GM12873 (cell line): ENCODE measurements at regions not wholly inside any gene's neighbourhood (a gene's known extent, or its start where the extent isn't known, plus 50 kb on each side); places are given as distances from the start of the nearest gene placed in this dataset.

Experiments
- CTCF ChIP-seq: IDR thresholded peaks from 2 replicates; pipeline ENCODE4 v1.5.1; 2012; ENCODE audit warnings: low read depth, mild to moderate bottlenecking, moderate library complexity, low read length, control low read depth; ENCODE audit not compliant: insufficient read depth; ENCODE audit errors: missing control alignments

DNA sequence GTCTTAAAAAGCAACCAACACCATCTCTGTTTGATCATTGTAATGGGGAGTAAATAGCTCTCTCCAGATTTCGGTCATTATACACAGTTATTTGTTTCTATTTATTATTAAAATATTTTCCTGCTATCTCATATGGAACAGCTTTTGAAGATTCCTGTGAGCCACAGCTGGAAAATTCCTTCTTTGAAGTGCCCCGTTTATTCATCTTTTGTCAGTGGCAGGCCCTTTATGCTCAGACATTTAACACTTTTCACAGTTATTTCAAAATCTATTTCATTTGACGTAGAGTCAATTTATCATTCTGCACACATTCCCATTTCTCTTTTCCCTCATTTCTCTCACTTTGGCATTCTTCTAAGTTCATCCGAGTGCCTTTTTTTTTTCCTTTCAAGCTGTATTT, 245.9 kb upstream of the ELAC2 start:
- no peak for TF ChIP-seq CTCF

DNA sequence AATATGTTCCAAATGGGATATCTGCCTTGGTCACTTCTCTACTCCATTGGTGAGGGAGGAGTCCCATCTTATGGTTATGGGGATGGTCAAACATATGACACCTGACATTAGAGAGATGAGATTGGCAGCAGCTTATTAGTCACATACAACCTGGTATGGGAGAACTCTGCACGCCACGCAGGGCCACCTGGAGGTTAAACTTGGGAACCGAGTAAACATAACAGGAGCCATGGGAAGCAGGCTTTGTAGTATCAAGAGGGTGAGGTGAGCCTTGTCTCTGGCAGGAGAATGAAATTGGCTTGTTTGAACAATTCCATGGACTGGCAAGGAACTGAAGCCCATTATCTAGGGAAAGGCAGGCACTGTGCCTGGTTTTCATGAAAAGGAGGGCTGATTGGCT, 238.7 kb upstream of the ELAC2 start:
- no peak for TF ChIP-seq CTCF

GRCh38 chr17:13253733-13254410, 236.0 kb upstream of the ELAC2 start:
- TF ChIP-seq CTCF, result no peak

DNA sequence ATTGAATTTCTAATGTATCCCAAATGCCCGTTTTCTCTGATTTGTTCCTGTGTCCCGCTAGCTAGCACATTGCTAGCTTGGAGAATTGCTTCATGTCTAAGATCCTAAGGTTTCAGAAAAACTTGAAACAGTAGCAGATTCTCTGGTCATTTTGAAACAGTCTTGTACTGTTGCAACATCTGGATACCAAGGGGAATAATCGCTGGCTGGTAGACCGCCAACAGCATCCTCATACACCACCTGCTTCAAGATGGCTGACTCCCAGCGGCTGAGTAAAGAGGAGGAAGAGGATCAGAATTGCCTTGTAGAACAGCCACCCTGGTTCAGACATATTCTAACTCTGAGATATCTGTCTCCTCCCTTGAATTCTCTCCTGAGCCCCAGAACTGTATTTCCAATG, 226.7 kb upstream of the ELAC2 start:
- TF ChIP-seq CTCF, result no peak

GRCh38 chr17:13243585-13243984, 225.8 kb upstream of the ELAC2 start:
- TF ChIP-seq CTCF, result no peak

- no peak for TF ChIP-seq CTCF
Measured at GRCh38 chr17:13240851-13241250, 223.0 kb upstream of the ELAC2 start.

DNA sequence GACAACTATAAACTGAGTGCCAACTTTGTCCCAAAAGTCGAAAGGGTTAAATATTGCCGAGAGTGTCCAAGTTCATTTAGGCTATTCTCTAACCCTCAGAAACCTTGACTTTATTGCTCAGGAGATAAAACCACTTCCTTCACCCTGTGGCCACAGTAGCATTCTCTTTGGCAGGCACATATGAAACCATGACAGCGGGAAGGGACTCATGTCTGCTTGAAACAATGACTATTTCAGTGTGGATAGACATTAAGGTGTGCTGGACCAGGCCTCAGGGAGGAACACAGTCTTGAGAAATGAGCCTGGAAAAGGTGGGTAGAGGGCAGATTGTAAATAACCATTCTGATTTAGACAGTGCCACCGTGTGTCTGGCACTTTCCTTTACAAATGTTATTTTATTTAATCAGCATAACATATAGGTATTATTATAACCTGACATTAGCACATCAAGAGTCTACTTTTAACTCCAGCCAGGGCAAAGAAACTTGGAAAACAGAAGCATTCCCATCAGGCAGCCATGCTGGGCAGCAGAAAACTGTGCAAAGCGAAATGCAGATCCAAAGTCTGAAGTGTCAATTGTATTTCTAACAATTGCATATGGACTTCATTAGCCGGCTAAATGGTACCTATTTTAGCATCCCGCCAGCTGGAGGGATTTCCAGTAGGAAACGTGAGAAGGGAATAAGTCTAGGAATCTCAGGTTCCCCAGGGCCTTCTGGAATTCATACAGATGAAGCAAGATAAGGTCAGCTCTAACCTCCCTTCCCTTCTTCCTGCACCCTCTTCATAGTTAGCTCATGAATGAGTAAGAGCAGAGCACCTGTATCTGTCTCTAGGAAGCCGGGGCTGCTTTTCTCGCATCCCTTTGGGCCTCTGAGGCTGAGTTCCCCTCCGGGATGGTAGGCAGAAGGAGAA, 212.8 kb upstream of the ELAC2 start:
- no peak for TF ChIP-seq CTCF
